ENCODE measurements at regions not wholly inside any gene's neighbourhood (a gene's known extent, or its start where the extent isn't known, plus 50 kb on each side); places are given as distances from the start of the nearest gene placed in this dataset.

GRCh38 chr7:118572604-118573003, 348.1 kb downstream of the ANKRD7 start:
- TF ChIP-seq ARNT (IDR thresholded peaks at IDR 0.05) (no peak), TARDBP (IDR thresholded peaks at IDR 0.05) (no peak), FOXA1 (IDR thresholded peaks at IDR 0.05) (no peak)
- DNase-seq (ENCODE audit: extremely low spot score) = no peak
- POLR2A ChIA-PET = no interaction called here

GRCh38 chr7:118573085-118573484, 348.6 kb downstream of the ANKRD7 start:
- TF ChIP-seq PKNOX1 (IDR thresholded peaks at IDR 0.05) (no peak), FOXK2 (IDR thresholded peaks at IDR 0.05) (no peak), NFRKB (IDR thresholded peaks at IDR 0.05) (no peak), LEF1 (IDR thresholded peaks at IDR 0.05; ENCODE audit: borderline replicate concordance) (no peak), ELF4 (IDR thresholded peaks at IDR 0.05) (no peak), L3MBTL2 (conservative IDR thresholded peaks at IDR 0.05) (no peak), HDGF (IDR thresholded peaks at IDR 0.05; ENCODE audit: borderline replicate concordance) (no peak), FOXM1 (IDR thresholded peaks at IDR 0.05; ENCODE audit: borderline replicate concordance) (no peak), ZNF384 (IDR thresholded peaks at IDR 0.05) (no peak)
- ChIA-PET CTCF (no interaction called here), POLR2A (no interaction called here)
- DNase-seq (ENCODE audit: extremely low spot score) = no peak

More at GRCh38 chr7:118572604-118573003, 348.1 kb downstream of the ANKRD7 start:
- CTCF ChIA-PET = no interaction called here

- CTCF ChIA-PET = no interaction called here
- DNase-seq (ENCODE audit: extremely low spot score) = no peak
- POLR2A ChIA-PET = no interaction called here
- TF ChIP-seq CTBP1 (IDR thresholded peaks at IDR 0.05; ENCODE audit: borderline replicate concordance) (no peak), FOXM1 (IDR thresholded peaks at IDR 0.05; ENCODE audit: borderline replicate concordance) (no peak), FOXA1 (IDR thresholded peaks at IDR 0.05) (no peak)
Observed at GRCh38 chr7:118575393-118575948, 351.0 kb downstream of the ANKRD7 start.

- CTCF ChIA-PET = no interaction called here
- no peak for DNase-seq (ENCODE audit: extremely low spot score)
- POLR2A ChIA-PET = no interaction called here
- TF ChIP-seq ARNT (IDR thresholded peaks at IDR 0.05) (no peak), SP1 (IDR thresholded peaks at IDR 0.05) (no peak), FOXA1 (IDR thresholded peaks at IDR 0.05) (no peak), LEF1 (IDR thresholded peaks at IDR 0.05; ENCODE audit: borderline replicate concordance) (no peak), BHLHE40 (IDR thresholded peaks at IDR 0.05; ENCODE audit: borderline replicate concordance) (no peak), SUZ12 (IDR thresholded peaks at IDR 0.05) (no peak), L3MBTL2 (conservative IDR thresholded peaks at IDR 0.05) (no peak), CTBP1 (IDR thresholded peaks at IDR 0.05; ENCODE audit: borderline replicate concordance) (no peak), ELF4 (IDR thresholded peaks at IDR 0.05) (no peak), PKNOX1 (IDR thresholded peaks at IDR 0.05) (no peak), ZNF384 (IDR thresholded peaks at IDR 0.05) (no peak), FOXK2 (IDR thresholded peaks at IDR 0.05) (no peak), FOXM1 (IDR thresholded peaks at IDR 0.05; ENCODE audit: borderline replicate concordance) (no peak), HDGF (IDR thresholded peaks at IDR 0.05; ENCODE audit: borderline replicate concordance) (no peak), TARDBP (IDR thresholded peaks at IDR 0.05) (no peak), NFRKB (IDR thresholded peaks at IDR 0.05) (no peak)
Observed at GRCh38 chr7:118580743-118581382, 356.4 kb downstream of the ANKRD7 start.

GRCh38 chr7:118583641-118584040, 359.1 kb downstream of the ANKRD7 start:
- ChIA-PET CTCF (no interaction called here), POLR2A (no interaction called here)
- no peak for TF ChIP-seq ZNF384 (IDR thresholded peaks at IDR 0.05)
- TF ChIP-seq SUZ12 (IDR thresholded peaks at IDR 0.05) = no peak
- no peak for TF ChIP-seq SP1 (IDR thresholded peaks at IDR 0.05)
- no peak for TF ChIP-seq FOXM1 (IDR thresholded peaks at IDR 0.05; ENCODE audit: borderline replicate concordance)
- TF ChIP-seq NFRKB (IDR thresholded peaks at IDR 0.05) = no peak
- no peak for TF ChIP-seq ELF4 (IDR thresholded peaks at IDR 0.05)
- no peak for TF ChIP-seq L3MBTL2 (conservative IDR thresholded peaks at IDR 0.05)
- no peak for TF ChIP-seq CTBP1 (IDR thresholded peaks at IDR 0.05; ENCODE audit: borderline replicate concordance)
- no peak for TF ChIP-seq ARNT (IDR thresholded peaks at IDR 0.05)
- TF ChIP-seq HDGF (IDR thresholded peaks at IDR 0.05; ENCODE audit: borderline replicate concordance) = no peak
- DNase-seq (ENCODE audit: extremely low spot score) = no peak

- ChIA-PET CTCF (no interaction called here), POLR2A (no interaction called here)
- TF ChIP-seq LEF1 (IDR thresholded peaks at IDR 0.05; ENCODE audit: borderline replicate concordance) (no peak), FOXK2 (IDR thresholded peaks at IDR 0.05) (no peak), HDGF (IDR thresholded peaks at IDR 0.05; ENCODE audit: borderline replicate concordance) (no peak), ELF4 (IDR thresholded peaks at IDR 0.05) (no peak), PKNOX1 (IDR thresholded peaks at IDR 0.05) (no peak), SP1 (IDR thresholded peaks at IDR 0.05) (no peak), CTBP1 (IDR thresholded peaks at IDR 0.05; ENCODE audit: borderline replicate concordance) (no peak), SUZ12 (IDR thresholded peaks at IDR 0.05) (no peak), ZNF384 (IDR thresholded peaks at IDR 0.05) (no peak), TARDBP (IDR thresholded peaks at IDR 0.05) (no peak), BHLHE40 (IDR thresholded peaks at IDR 0.05; ENCODE audit: borderline replicate concordance) (no peak), ARNT (IDR thresholded peaks at IDR 0.05) (no peak), FOXM1 (IDR thresholded peaks at IDR 0.05; ENCODE audit: borderline replicate concordance) (no peak), FOXA1 (IDR thresholded peaks at IDR 0.05) (no peak), L3MBTL2 (conservative IDR thresholded peaks at IDR 0.05) (no peak), NFRKB (IDR thresholded peaks at IDR 0.05) (no peak)
- no peak for DNase-seq (ENCODE audit: extremely low spot score)
Observed at GRCh38 chr7:118586248-118586647, 361.7 kb downstream of the ANKRD7 start.
